AG09319 (cell line): ENCODE measurements at regions not wholly inside any gene's neighbourhood (a gene's known extent, or its start where the extent isn't known, plus 50 kb on each side); places are given as distances from the start of the nearest gene placed in this dataset.

Source experiments
- DNase-seq: peaks from one replicate; pipeline ENCODE4 v3.0.0-alpha.2; 2010; ENCODE audit warnings: low read depth; ENCODE audit errors: extremely low read depth
- CTCF ChIP-seq: IDR thresholded peaks from 2 replicates; pipeline ENCODE4 v1.5.1; 2011; ENCODE audit warnings: low read depth, mild to moderate bottlenecking, inconsistent platforms, low read length, moderate library complexity

- no peak for DNase-seq
- no peak for TF ChIP-seq CTCF
Observed at GRCh38 chr15:96073908-96074307, 256.6 kb upstream of the NR2F2 start.

- no peak for TF ChIP-seq CTCF
- no peak for DNase-seq
Observed at GRCh38 chr15:96075895-96076294, 254.6 kb upstream of the NR2F2 start.

- no peak for TF ChIP-seq CTCF
Observed at GRCh38 chr15:96076350-96076749, 254.2 kb upstream of the NR2F2 start.

GRCh38 chr15:96079041-96079440 lies 251.5 kb upstream of the NR2F2 start:
- TF ChIP-seq CTCF = no peak
- DNase-seq = no peak

More at GRCh38 chr15:96076350-96076749, 254.2 kb upstream of the NR2F2 start:
- no peak for DNase-seq

GRCh38 chr15:96079882-96080281 lies 250.6 kb upstream of the NR2F2 start:
- TF ChIP-seq CTCF = no peak
- no peak for DNase-seq

- no peak for DNase-seq
- no peak for TF ChIP-seq CTCF
Observed at GRCh38 chr15:96086164-96086563, 244.3 kb upstream of the NR2F2 start.

- no peak for DNase-seq
- TF ChIP-seq CTCF = no peak
Observed at GRCh38 chr15:96087180-96087884, 243.2 kb upstream of the NR2F2 start.
